ENCODE measurements at regions not wholly inside any gene's neighbourhood (a gene's known extent, or its start where the extent isn't known, plus 50 kb on each side); places are given as distances from the start of the nearest gene placed in this dataset.
"Not testable (repeated sequence)": the region's sequence is repeated elsewhere in the genome, so short reads cannot be mapped to it uniquely, and the experiment has no call there.

- DNase-seq: no peak
These were observed 64.7 kb upstream of the ZNF217 start for GRCh38 chr20:53658322-53658721.

DNA sequence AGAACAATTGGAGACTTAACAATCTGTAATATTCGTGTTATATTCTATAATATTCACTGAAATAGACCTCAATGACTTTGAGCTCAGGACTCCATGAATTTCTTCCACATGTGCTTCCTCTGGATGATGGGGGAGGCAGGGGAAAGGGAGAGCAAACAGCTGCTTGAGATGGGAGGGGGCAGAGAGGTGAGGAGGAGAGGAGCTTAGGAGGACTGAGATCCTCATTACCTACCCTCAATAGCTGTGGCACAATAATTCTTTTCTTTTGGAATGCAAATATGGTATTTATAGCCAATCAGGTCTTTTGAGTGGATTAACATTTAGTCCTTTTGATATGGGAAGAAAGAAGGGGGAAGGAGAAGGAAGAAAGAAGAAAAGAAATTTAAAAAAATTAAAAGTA is 64.1 kb upstream of the ZNF217 start:
- no peak for DNase-seq

DNA sequence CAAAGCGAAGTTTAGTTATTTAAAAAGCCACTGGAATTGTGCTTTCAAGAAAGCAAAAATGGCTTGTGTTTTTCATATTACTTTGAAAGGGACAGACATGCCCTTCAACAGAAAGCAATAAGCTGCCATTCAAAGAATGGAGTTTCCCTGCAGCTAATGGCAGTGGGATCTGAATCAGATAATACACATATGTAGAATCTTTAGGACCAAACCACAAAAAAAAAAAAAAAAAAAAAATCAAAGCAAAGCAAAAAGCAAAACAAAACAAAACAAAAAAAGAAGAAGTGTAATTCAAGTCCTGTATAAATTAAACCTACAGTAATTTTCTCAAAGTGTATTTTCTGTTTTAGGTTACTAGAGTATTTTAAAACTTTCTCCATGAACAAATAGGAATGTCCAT is 63.6 kb upstream of the ZNF217 start:
- no peak for DNase-seq

DNA sequence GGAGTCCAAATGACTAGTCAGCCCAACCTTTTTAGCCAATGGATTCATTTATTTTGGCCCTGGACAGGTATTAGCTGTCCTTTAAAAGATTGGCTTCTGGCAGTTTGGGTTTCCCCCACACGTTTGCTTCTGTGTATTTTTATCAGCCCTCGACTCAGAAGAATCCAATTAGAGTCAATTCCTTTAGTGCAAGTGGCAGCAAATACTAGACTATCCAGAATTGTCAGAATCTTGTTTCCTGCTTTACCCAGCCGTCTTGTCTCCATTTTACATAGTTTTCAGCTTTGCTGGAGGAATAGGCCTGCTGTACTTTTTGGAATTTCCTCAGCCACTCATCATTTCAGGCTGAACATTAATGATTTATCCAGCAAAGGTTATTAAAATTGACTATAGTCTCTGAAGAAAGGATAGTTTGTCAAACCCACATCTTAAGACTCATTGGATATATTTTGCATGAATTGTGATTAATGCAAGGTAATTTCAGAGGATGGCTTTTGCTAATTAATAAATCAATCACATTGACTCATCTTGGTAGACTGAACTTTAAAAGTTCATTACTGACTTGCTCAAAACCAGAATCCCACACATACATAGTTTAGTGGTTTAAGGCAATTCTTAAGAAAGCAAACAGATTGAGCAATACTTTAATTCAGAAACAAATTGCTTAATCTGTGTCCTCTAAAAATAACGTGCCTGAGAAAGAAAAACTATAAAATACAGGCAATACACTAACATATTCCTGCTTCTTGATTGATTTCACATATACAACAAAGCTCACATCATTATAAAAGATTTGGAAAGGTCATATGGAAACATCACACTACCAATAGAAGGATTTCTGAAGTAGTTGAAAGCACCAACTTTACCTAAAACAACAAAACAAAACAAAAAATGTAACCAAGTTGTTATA is 62.9 kb upstream of the ZNF217 start:
- DNase-seq: no peak

GRCh38 chr20:53655625-53656292 is 62.1 kb upstream of the ZNF217 start:
- DNase-seq: no peak

GRCh38 chr20:53654932-53655624 is 61.4 kb upstream of the ZNF217 start:
- DNase-seq: no peak

GRCh38 chr20:53654521-53654920 is 60.9 kb upstream of the ZNF217 start:
- DNase-seq: not testable (repeated sequence)

GRCh38 chr20:53652859-53653517 is 59.3 kb upstream of the ZNF217 start:
- no peak for DNase-seq

- no peak for DNase-seq
These were observed 58.6 kb upstream of the ZNF217 start for GRCh38 chr20:53652090-53652858.

DNA sequence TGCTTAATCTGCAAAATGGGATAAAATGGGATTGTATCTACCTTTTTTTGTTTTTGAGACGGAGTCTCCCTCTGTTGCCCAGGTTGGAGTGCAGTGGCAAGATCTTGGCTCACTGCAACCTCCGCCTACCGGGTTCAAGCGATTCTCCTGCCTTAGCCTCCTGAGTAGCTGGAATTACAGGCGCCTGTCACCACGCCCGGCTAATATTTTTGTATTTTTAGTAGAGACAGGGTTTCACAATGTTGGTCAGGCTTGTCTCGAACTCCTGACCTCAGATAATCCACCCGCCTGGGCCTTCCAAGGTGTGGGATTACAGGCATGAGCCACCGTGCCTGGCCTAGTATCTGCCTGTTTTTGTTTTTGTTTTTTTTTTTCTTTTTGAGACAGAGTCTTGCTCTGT is 55.9 kb upstream of the ZNF217 start:
- DNase-seq: not testable (repeated sequence)

- DNase-seq: no peak
These were observed 53.7 kb upstream of the ZNF217 start for GRCh38 chr20:53647286-53647821.

- DNase-seq: no peak
These were observed 52.9 kb upstream of the ZNF217 start for GRCh38 chr20:53646550-53646949.

- no peak for DNase-seq
These were observed 51.9 kb upstream of the ZNF217 start for GRCh38 chr20:53645582-53645897.

DNA sequence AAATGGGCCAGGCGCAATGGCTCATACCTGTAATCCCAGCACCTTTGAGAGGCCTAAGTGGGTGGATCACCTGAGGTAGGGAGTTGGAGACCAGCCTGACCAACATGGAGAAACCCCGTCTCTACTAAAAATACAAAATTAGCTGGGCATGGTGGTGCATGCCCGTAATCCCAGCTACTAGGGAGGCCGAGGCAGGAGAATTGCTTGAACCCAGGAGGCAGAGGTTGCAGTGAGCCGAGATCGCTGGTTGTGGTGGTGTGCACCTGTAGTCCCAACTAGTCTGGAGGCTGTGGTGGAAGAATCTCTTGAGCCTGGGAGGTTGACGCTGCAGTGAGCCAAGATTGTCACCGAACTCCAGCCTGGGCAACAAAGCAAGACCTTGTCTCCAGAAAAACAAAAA is 50.5 kb upstream of the ZNF217 start:
- DNase-seq: not testable (repeated sequence)
